ENCODE measurements at regions not wholly inside any gene's neighbourhood (a gene's known extent, or its start where the extent isn't known, plus 50 kb on each side); places are given as distances from the start of the nearest gene placed in this dataset.
"Not testable (repeated sequence)": the region's sequence is repeated elsewhere in the genome, so short reads cannot be mapped to it uniquely, and the experiment has no call there.

DNA sequence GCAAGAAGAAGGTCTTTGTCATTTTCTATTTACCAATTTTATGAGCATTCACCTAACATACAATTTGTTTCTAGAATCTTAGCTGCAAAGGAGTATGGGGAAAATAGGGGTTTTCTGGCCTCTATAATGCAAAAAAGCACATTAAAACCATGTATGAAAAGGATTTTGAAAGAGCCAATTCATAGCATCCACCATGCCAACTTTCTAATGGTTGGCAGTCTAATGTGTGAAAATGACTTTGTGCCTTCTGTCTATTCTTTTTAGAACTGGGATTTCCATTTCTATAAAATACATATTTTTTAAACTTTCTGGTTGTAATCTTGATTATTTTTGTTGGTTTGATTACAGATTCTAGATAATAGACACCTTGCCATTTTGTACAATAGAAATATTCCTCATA, 333.7 kb upstream of the CNTN6 start:
- POLR2A ChIA-PET (ENCODE audit: low non-redundant PET): no interaction called here
- CTCF ChIA-PET: no interaction called here
- no peak overlapping the region for H3K27ac ChIP-seq
- no peak for DNase-seq (ENCODE audit: low spot score)
- TF ChIP-seq, protein P1, sequence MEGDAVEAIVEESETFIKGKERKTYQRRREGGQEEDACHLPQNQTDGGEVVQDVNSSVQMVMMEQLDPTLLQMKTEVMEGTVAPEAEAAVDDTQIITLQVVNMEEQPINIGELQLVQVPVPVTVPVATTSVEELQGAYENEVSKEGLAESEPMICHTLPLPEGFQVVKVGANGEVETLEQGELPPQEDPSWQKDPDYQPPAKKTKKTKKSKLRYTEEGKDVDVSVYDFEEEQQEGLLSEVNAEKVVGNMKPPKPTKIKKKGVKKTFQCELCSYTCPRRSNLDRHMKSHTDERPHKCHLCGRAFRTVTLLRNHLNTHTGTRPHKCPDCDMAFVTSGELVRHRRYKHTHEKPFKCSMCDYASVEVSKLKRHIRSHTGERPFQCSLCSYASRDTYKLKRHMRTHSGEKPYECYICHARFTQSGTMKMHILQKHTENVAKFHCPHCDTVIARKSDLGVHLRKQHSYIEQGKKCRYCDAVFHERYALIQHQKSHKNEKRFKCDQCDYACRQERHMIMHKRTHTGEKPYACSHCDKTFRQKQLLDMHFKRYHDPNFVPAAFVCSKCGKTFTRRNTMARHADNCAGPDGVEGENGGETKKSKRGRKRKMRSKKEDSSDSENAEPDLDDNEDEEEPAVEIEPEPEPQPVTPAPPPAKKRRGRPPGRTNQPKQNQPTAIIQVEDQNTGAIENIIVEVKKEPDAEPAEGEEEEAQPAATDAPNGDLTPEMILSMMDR (conservative IDR thresholded peaks at IDR 0.05; ENCODE audit: low read depth): no peak

DNA sequence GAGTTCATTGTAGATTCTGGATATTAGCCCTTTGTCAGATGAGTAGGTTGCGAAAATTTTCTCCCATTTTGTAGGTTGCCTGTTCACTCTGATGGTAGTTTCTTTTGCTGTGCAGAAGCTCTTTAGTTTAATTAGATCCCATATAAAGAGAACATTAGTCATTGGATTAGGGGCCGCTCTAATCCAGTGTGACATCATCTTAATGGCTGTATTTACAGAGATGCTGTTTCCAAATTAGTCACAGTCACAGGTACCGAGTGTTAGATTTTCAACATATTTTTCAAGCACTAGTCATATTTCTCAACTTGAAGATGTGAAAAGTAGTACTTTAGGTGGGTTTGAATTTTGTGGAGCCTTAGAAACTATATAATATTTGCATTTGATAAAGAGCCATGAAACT, 319.4 kb upstream of the CNTN6 start:
- DNase-seq (ENCODE audit: low spot score); H3K27ac ChIP-seq; POLR2A ChIA-PET (ENCODE audit: low non-redundant PET); CTCF ChIA-PET: not testable (repeated sequence)

DNA sequence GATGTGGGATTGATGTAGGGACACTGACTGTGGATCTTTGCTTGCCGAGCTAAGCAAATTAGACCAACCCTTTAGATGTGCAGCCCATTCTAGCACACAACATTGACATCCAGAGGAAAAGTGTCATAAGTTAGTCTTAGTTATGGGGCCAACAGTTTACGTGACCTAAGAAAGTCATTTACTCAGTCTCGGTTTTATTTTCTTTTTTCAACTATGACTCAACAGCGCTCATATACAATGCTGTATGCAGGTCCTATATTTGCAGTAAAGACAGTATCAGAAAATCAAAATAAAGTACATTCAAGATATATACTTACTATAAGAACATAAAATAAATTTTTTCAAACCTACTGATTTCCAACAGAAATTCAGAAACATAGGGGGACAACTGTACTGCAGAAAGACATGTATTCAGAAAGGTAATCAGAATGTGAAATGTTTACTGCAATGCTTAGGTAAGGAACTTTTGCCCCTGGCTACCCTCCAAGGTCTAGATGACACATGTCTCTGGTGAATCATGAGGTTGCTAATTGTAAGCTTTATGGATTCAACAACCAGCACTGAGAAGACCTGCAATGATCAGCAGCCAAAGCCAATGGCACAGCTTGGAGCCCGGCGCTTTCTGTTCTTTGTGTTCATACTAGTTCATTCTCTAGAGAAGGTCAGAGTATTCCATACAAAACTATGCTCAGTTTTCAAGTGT, 317.5 kb upstream of the CNTN6 start:
- CTCF ChIA-PET: no interaction called here
- TF ChIP-seq, protein P1 (conservative IDR thresholded peaks at IDR 0.05; ENCODE audit: low read depth): no peak
- POLR2A ChIA-PET (ENCODE audit: low non-redundant PET): no interaction called here
- no peak overlapping the region for H3K27ac ChIP-seq
- DNase-seq (ENCODE audit: low spot score): no peak

DNA sequence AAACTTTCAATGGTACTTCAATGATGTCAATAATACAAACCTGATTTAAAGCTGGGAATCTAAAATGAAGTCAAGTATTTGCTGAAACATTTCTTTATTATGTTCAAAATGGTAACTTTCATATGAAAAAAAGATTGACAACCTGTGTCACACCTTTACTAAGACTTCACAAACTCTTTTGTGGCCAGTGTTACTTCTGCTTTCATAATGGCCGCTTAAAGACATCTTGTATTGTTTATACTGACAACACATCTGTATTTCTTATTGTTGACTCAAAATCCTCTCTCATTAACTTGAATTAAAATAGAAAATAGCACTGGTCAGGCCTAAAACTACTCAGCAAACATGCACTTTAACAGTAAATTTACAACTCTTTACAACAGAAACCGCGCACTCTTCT, 312.3 kb upstream of the CNTN6 start:
- ChIA-PET CTCF (no interaction called here), POLR2A (ENCODE audit: low non-redundant PET) (no interaction called here)
- H3K27ac ChIP-seq: no peak overlapping the region
- TF ChIP-seq, protein P1 (conservative IDR thresholded peaks at IDR 0.05; ENCODE audit: low read depth): no peak
- no peak for DNase-seq (ENCODE audit: low spot score)

DNA sequence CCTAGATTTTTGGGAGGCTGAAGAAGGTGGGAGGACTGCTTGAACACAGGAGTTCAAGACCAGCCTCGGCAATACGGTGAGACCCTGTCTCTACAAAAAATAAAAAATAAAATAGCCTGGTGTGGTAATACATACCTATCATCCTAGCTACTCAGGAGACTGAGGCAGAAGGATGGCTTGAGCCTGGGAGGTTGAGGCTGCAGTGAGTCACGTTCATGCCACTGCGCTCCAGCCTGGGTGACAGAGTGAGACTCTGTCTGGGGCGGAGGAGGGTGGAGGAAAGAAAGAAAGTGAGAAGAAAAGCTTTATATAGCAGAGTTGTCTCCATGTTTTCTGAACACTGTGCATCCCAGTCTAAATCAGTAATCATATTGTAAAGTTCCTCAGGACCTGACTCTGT, 301.4 kb upstream of the CNTN6 start:
- ChIA-PET CTCF (no interaction called here), POLR2A (ENCODE audit: low non-redundant PET) (no interaction called here)
- DNase-seq (ENCODE audit: low spot score): no peak
- TF ChIP-seq, protein P1 (conservative IDR thresholded peaks at IDR 0.05; ENCODE audit: low read depth): no peak
- no peak overlapping the region for H3K27ac ChIP-seq

DNA sequence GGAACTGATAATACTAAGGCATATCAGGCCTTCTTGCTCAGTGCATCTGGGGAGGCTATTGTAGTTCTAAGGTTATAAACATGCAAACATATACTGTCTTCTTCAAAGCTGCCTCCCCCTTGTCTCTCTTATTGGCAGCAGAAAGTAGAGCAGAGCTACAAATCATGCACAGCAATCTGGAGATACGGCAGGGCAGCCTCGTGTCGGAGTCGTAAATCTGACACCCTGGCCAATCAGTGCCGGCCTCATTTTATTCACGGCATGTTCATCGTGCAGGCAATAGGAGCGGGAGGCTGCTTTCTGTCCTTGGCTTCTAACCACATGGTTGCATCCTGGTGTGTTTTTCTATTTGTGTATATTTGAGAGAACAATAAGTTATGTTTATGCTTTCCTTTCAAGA, 300.2 kb upstream of the CNTN6 start:
- POLR2A ChIA-PET (ENCODE audit: low non-redundant PET): no interaction called here
- CTCF ChIA-PET: no interaction called here
- H3K27ac ChIP-seq: no peak overlapping the region

DNA sequence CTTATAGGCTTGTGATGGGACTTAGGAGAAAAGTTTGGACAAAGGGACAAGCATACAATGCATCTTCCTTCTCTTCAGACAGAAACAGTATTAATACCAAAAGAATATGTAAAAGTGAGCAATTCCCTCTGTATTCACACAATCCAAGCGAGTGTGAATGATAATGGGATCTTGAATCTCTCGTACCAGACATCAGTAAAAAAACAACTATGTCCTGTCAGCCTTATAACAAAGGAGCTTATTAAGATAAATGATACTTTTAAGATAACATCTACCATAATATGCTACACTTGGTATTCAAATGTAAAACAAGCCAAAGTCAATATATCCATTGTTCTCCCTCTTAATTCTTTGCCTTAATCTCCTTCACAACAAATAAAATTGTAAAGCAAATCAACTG, 288.6 kb upstream of the CNTN6 start:
- H3K27ac ChIP-seq: no peak overlapping the region
- DNase-seq (ENCODE audit: low spot score): no peak
- CTCF ChIA-PET: no interaction called here
- TF ChIP-seq, protein P1 (conservative IDR thresholded peaks at IDR 0.05; ENCODE audit: low read depth): no peak
- POLR2A ChIA-PET (ENCODE audit: low non-redundant PET): no interaction called here

More for the DNA sequence above, 300.2 kb upstream of the CNTN6 start:
- no peak for DNase-seq (ENCODE audit: low spot score)
- TF ChIP-seq, protein P1 (conservative IDR thresholded peaks at IDR 0.05; ENCODE audit: low read depth): no peak
